ENCODE measurements at regions not wholly inside any gene's neighbourhood (a gene's known extent, or its start where the extent isn't known, plus 50 kb on each side); places are given as distances from the start of the nearest gene placed in this dataset.

GRCh38 chr5:117436846-117437245 is 862.2 kb upstream of the SEMA6A start:
- TF ChIP-seq CTCF (IDR thresholded peaks at IDR 0.05) (no peak), POLR2A (IDR thresholded peaks at IDR 0.05) (no peak)
